ENCODE measurements at regions not wholly inside any gene's neighbourhood (a gene's known extent, or its start where the extent isn't known, plus 50 kb on each side); places are given as distances from the start of the nearest gene placed in this dataset.

GRCh38 chr3:13191016-13191415, 117.8 kb upstream of the IQSEC1 start:
- no peak for TF ChIP-seq POLR2A (IDR thresholded peaks at IDR 0.05)
- TF ChIP-seq, protein P1, sequence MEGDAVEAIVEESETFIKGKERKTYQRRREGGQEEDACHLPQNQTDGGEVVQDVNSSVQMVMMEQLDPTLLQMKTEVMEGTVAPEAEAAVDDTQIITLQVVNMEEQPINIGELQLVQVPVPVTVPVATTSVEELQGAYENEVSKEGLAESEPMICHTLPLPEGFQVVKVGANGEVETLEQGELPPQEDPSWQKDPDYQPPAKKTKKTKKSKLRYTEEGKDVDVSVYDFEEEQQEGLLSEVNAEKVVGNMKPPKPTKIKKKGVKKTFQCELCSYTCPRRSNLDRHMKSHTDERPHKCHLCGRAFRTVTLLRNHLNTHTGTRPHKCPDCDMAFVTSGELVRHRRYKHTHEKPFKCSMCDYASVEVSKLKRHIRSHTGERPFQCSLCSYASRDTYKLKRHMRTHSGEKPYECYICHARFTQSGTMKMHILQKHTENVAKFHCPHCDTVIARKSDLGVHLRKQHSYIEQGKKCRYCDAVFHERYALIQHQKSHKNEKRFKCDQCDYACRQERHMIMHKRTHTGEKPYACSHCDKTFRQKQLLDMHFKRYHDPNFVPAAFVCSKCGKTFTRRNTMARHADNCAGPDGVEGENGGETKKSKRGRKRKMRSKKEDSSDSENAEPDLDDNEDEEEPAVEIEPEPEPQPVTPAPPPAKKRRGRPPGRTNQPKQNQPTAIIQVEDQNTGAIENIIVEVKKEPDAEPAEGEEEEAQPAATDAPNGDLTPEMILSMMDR (IDR thresholded peaks at IDR 0.05): no peak

All from right lobe of liver (tissue), 4 donors.